ENCODE measurements at regions not wholly inside any gene's neighbourhood (a gene's known extent, or its start where the extent isn't known, plus 50 kb on each side); places are given as distances from the start of the nearest gene placed in this dataset.
"Not testable (repeated sequence)": the region's sequence is repeated elsewhere in the genome, so short reads cannot be mapped to it uniquely, and the experiment has no call there.

DNA sequence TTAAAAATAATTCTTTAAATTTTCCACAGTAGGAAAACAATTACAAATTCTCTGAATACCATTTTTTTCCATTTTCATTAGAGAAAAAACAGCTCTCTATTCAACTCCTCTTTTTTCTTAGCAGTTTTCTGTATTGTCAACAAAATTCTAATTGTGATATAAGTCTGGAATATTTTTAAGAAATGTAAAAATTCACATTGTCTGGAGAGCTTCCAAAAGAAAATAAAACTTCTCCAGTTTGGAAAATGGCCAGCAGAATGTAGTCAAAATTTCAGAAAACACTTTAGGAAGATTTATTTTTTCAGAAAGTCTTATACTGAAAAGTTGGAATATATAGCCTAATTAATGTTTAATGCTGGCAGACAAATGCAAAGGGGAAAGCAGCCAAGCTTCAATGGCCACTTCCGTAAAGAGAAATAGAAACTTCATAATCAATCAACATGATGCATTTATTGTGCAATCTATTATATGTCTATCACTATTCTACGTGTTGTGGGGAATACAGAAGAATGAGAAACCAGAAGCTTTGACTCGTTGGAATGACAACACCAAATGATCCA, 733.2 kb upstream of the PKDCC start:
- no peak for DNase-seq (ENCODE audit: low read depth)

GRCh38 chr2:41319437-41319836, 728.4 kb upstream of the PKDCC start:
- DNase-seq (ENCODE audit: low read depth) = no peak

GRCh38 chr2:41320491-41320890, 727.3 kb upstream of the PKDCC start:
- no peak for DNase-seq (ENCODE audit: low read depth)

DNA sequence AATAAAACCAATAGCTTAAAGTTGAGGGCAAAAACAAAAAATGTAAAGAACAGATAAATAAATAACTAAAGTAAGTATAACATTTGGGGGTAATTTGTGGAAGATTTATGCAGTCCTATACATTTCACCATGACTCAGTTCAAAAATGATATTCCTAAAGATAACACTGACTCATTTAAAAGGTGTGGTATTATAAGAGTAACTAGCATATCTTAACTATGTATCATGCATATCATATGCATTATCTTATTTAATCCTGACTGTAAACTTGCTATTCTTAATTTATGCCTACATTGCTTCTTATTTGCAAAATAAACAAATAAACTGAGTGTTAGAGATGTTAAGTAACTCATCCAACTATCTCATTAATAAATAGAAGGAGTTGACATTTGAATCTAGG, 726.5 kb upstream of the PKDCC start:
- DNase-seq (ENCODE audit: low read depth) = no peak

DNA sequence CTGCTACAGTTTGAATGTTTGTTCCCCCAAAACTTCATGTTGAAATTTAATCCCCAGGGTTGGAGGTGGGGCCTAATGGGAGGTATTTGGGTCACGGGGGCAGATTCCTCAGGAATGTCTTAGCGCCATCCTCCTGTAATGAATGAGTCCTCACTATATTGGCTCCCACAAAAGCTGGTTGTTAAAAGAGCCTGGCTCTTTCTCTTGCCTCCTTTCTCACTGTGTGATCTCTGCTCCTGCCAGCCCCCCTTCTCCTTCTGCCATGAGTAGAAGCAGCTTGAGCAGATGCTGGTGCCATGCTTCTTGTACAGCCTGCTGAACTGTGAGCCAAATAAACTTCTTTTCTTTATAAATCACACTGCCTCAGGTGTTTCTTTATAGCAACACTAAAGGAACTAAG, 721.0 kb upstream of the PKDCC start:
- no peak for DNase-seq (ENCODE audit: low read depth)

DNA sequence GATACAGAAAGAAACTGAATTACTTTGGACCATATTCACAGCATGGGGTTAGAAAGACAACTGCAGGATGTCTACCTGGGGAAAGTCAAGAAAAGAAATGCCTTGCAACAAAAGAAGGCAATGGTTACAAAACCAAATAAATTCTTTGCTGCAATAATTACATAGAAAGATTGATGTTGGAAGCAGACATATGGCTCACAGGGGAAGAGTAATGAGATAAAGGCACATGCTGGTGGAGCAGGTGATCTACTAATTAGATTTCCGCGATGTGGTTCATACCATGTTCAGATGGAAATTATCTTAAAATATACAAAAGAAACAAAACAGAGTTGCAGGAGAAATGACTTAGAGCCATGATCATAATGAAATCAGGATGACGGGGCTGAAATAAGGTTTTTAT, 718.8 kb upstream of the PKDCC start:
- DNase-seq (ENCODE audit: low read depth) = no peak

DNA sequence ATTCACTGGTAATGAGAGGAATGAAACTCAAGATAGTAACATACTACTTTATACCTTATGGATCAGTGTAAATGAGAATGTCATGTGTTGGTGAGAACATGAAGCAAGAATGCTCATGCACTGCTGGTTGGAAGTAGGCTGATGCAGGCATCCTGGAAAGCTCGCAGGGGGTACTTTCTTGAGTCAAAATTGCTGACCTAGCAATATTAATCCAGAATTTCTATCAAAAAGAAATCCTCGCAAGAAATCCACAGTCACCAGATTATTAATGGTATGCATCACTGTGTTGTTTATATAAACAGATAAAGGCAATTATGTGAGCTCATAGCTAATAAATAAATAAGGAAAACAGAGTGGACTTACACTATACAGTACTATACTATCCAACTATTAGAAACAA, 713.7 kb upstream of the PKDCC start:
- no peak for DNase-seq (ENCODE audit: low read depth)

- DNase-seq (ENCODE audit: low read depth) = not testable (repeated sequence)
These were observed 712.2 kb upstream of the PKDCC start for GRCh38 chr2:41335573-41335972.

GRCh38 chr2:41337956-41338355, 709.9 kb upstream of the PKDCC start:
- DNase-seq (ENCODE audit: low read depth) = no peak

DNA sequence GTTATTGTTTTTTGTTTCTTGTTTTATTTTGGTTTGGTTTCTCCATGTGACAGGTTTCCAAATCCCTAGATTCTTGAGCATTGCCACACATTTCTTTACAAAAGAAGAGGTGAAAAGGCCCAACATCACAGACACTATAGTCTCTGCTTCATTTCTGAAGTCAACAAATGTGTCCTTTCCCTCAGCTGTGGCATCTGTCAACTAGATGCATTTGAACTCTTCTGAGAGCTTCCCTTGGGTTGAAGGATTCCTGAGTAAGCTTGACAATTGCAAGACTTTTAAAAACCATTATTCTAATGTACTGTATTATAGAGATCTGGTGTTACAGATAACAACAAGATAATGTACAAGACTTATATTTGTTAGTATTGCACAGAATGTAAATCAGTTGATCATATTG, 703.3 kb upstream of the PKDCC start:
- DNase-seq (ENCODE audit: low read depth) = no peak

DNA sequence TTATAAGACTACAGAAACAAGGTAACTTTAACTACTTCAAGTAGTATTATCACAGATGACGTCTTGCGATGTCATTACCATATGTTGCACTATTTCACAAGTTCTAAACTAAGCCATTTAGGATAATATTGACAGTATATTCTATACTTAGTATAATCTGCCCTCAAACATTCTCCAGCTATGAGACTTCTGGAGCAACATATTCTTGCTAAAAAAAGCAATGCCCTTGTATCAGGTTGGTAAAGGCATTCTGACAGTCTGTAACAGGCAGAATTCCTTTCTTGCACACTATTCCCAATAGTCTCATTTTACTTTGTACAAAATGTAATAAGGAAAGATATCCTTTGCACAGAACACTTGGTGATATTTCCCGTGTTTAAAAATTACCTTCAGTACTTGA, 694.8 kb upstream of the PKDCC start:
- no peak for DNase-seq (ENCODE audit: low read depth)

GRCh38 chr2:41355794-41356193, 692.0 kb upstream of the PKDCC start:
- DNase-seq (ENCODE audit: low read depth) = no peak

DNA sequence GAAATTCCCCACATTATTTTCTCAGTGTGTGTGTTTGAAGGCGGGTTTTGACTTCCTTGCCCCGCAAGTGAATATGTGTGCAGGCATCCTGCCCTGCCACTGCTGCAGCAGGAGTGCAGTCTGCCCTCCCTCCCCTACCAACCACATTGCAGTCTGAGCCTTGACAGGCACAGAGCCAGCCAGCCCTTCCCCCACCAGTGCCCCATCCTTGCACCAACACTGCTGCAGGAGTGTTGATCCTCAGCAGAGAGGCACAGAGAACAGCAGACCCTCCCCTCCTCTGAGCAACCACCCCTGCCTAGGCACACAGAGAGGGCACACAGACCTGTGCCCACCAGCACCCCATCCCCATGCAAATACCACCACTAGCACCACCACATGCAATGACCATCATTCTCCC, 683.0 kb upstream of the PKDCC start:
- no peak for DNase-seq (ENCODE audit: low read depth)

DNA sequence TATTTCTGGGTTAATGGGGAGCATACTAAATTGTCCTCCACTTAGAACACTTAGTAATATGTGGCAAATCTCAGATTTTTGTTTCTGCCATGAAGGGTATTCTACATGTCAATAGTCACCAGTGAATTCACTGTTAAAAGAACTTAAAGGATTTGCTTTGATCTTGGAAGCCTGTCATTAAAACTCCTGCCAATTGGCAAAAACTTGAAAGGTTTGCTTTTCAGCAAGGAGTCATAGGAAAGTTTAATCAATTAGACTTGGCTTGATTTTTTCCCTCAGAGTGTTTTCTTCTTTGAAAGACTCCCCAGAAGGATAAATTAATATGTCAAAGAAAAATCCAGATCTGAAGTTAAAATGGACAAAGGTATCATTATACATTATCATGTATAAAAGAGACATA, 671.9 kb upstream of the PKDCC start:
- no peak for DNase-seq (ENCODE audit: low read depth)

GRCh38 chr2:41377837-41378236, 670.0 kb upstream of the PKDCC start:
- no peak for DNase-seq (ENCODE audit: low read depth)

DNA sequence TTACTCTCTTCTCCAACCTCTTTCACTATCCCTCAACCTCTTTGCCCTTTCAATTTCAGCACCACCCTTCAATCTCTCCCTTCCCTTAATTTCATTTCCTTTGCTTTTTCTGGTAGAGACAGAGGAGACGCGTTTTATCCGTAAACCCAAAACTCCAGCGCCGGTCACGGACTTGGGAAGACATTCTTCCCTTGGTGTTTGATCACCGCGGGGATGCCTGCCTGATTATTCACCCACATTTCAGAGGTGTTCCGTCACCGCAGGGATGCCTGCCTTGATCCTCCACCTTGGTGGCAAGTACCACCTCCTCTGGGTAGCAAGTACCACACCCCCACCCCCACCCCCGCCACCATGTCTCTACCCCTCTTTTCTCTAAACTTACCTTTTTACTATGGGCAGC, 669.4 kb upstream of the PKDCC start:
- DNase-seq (ENCODE audit: low read depth) = no peak

DNA sequence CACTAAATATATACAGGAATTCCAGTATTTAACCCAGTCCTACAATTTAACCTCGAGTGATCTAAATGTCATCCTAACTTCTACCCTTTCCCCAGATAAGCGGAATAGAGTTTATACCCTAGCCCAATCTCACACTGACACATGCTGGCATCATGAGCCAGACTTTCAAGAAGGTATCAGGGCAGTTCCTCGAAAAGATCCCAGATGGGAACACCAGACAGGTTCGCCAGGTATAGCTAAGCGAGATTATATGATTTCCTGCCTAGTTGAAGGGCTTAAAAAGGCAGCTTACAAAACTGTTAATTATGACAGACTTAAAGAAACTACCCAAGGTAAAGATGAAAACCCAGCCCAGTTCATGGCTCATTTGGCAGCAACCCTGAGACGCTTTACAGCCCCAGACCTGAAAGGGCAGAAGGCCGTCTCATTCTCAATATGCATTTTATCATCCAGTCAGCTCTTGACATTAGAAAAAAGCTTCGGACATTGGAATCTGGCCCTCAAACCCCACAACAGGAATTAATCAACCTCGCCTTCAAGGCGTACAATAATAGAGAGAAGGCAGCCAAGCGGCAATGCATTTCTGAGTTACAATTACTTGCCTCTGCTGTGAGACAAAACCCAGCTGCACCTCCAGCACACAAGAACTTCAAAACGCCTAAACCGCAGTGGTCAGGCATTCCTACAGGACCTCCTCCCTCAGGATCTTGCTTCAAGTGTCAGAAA, 668.2 kb upstream of the PKDCC start:
- no peak for DNase-seq (ENCODE audit: low read depth)

GRCh38 chr2:41381701-41382100, 666.1 kb upstream of the PKDCC start:
- no peak for DNase-seq (ENCODE audit: low read depth)

DNA sequence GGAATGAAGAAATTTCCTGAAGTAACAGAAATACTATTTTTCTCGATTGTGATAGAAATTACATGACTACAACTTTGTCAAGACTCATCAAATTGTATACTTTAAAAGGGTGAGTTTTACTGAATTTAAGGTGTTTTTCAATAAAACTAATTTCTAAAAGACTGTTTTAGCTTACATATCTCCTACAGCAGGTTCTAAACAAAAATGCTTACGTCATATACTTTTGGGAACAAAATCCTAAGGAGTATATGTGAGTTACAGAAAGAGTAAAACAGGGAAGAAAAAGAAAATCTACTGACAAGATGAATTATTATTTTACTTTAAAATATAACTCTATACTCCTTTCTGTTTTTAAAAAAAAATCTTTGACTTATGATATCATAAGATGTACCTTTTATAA, 660.3 kb upstream of the PKDCC start:
- no peak for DNase-seq (ENCODE audit: low read depth)

- DNase-seq (ENCODE audit: low read depth) = no peak
These were observed 654.2 kb upstream of the PKDCC start for GRCh38 chr2:41393621-41394020.

GRCh38 chr2:41394541-41394940, 653.3 kb upstream of the PKDCC start:
- no peak for DNase-seq (ENCODE audit: low read depth)

GRCh38 chr2:41395692-41396091, 652.1 kb upstream of the PKDCC start:
- no peak for DNase-seq (ENCODE audit: low read depth)

DNA sequence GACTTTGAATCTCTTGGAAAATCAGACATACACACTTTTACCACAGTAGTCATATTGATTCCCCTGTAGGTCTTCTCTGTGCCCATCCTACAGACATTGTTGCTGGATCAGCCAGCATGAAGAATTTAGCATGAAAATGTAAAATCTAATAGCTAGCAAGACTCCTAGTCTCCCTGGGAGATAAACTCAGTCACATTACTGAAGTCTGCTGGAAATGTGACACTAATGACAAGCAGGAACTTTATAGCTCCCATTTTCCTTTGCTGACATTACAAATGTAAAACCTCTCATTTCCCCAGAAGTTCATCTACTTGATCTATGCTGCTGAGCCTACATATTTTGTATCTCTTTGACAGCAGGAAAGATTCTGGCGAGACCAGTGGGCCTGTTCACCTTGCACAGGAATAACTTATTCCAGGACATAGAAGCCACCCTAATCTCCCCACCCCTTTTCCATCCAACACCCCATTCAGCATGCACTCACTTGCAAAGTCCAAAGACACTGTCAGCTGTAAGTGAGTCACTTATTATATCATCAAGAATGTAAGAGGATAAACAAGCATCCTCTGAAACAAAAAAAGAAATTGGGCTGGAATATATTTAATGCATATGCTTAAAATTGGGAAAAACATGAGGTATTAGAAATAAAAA, 648.3 kb upstream of the PKDCC start:
- DNase-seq (ENCODE audit: low read depth) = no peak
